Astrocyte (in vitro differentiated cells and primary cell): ENCODE measurements at regions not wholly inside any gene's neighbourhood (a gene's known extent, or its start where the extent isn't known, plus 50 kb on each side); places are given as distances from the start of the nearest gene placed in this dataset.

ENCODE experiments used
- EZH2 ChIP-seq: IDR thresholded peaks from 2 replicates; pipeline ENCODE4 v1.6.1; 2012; ENCODE audit warnings: mild to moderate bottlenecking, low read length, inconsistent platforms; ENCODE audit not compliant: insufficient read depth
- TF ChIP-seq, protein P1 (sequence below): IDR thresholded peaks from 2 replicates; pipeline ENCODE4 v1.5.1; 2011; ENCODE audit warnings: low read depth, mild to moderate bottlenecking, inconsistent platforms, low read length, moderate library complexity; ENCODE audit not compliant: insufficient read depth

DNA sequence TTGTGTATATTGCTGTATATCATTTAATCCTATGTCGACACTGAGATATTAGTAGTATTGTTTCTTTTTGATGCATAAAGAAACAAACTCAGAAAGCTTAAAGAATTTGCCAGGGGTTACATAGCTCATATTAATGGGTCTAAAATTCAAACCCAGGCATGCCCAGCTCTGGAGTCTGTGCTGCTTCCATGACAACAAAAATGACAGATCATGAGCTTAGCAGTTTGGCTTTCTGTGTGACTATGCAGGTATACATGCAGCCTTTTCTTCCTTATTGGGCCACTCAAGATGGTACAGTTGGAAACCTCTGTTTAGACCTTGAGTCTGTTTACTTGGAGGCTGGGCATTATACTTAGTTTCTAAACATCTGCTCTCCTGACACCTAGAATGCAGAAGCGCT lies 220.5 kb upstream of the TENM4 start:
- TF ChIP-seq, protein P1, sequence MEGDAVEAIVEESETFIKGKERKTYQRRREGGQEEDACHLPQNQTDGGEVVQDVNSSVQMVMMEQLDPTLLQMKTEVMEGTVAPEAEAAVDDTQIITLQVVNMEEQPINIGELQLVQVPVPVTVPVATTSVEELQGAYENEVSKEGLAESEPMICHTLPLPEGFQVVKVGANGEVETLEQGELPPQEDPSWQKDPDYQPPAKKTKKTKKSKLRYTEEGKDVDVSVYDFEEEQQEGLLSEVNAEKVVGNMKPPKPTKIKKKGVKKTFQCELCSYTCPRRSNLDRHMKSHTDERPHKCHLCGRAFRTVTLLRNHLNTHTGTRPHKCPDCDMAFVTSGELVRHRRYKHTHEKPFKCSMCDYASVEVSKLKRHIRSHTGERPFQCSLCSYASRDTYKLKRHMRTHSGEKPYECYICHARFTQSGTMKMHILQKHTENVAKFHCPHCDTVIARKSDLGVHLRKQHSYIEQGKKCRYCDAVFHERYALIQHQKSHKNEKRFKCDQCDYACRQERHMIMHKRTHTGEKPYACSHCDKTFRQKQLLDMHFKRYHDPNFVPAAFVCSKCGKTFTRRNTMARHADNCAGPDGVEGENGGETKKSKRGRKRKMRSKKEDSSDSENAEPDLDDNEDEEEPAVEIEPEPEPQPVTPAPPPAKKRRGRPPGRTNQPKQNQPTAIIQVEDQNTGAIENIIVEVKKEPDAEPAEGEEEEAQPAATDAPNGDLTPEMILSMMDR, result no peak
- TF ChIP-seq EZH2, result no peak
